GM12891 (cell line): ENCODE measurements at regions not wholly inside any gene's neighbourhood (a gene's known extent, or its start where the extent isn't known, plus 50 kb on each side); places are given as distances from the start of the nearest gene placed in this dataset.
"Not testable (repeated sequence)": the region's sequence is repeated elsewhere in the genome, so short reads cannot be mapped to it uniquely, and the experiment has no call there.

Experiments
- POLR2AphosphoS5 ChIP-seq: IDR thresholded peaks from 2 replicates; pipeline ENCODE4 v1.6.1; 2011; ENCODE audit warnings: low read depth, low read length, control low read depth
- POU2F2 ChIP-seq: IDR thresholded peaks from 2 replicates; pipeline ENCODE4 v1.6.1; 2011; ENCODE audit warnings: low read depth, mild to moderate bottlenecking, control low read depth, low read length, moderate library complexity

DNA sequence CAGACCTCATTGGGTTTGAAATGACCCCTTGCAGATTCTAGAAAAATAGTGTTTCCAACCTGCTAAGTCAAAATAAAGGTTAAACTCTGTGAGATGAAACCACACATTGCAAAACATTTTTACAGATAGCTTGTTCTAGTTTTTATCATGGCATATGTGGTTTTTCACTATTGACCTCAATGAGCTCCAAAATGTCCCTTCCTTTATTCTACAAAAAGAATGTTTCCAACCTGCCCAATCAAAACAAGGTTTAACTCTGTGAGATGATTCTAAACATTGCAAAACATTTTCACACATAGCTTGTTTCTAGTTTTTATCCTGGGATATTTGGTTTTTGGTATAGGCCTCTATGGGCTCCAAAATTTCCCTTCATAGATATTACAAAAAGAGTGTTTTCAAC, 286.0 kb upstream of the ZNF337 start:
- not testable (repeated sequence) for TF ChIP-seq POLR2AphosphoS5, POU2F2
